WTC11 (cell line): ENCODE measurements at regions not wholly inside any gene's neighbourhood (a gene's known extent, or its start where the extent isn't known, plus 50 kb on each side); places are given as distances from the start of the nearest gene placed in this dataset.

ENCODE experiments used
- ATAC-seq: fragments of 200-7000 bp; cut with Tn5 transposase; 2 replicates; pipeline ENCODE4 v1.10.0; 2021; ENCODE audit warnings: mild to moderate bottlenecking, moderate library complexity
- CTCF ChIA-PET: fragments of 300-600 bp; sonication (Branson Sonifier 250); formaldehyde crosslinking; loops from one replicate; lab custom pipeline; 2021; ENCODE audit warnings: antibody characterized with exemption; lab: Charles Lee
- POLR2A ChIA-PET: fragments of 350-600 bp; sonication (Branson Sonifier 250); formaldehyde crosslinking; loops from one replicate; lab custom pipeline; 2021; ENCODE audit warnings: antibody characterized with exemption; lab: Charles Lee
- DNase-seq: peaks from one replicate; pipeline ENCODE4 v3.0.0; 2021; ENCODE audit warnings: low spot score
- H3K27ac Mint-ChIP-seq: 2 replicates; pipeline ENCODE4 v1.8.0; 2021; ENCODE audit warnings: mixed read lengths
- H3K27me3 Mint-ChIP-seq: 2 replicates; pipeline ENCODE4 v1.8.0; 2021; ENCODE audit warnings: low read depth, mild to moderate bottlenecking, moderate library complexity, mixed read lengths
- H3K36me3 Mint-ChIP-seq: 2 replicates; pipeline ENCODE4 v1.8.0; 2021; ENCODE audit warnings: mixed read lengths
- H3K4me1 Mint-ChIP-seq: 2 replicates; pipeline ENCODE4 v1.8.0; 2022; ENCODE audit warnings: mixed read lengths
- H3K4me3 Mint-ChIP-seq: 2 replicates; pipeline ENCODE4 v1.8.0; 2021; ENCODE audit warnings: mild to moderate bottlenecking, moderate library complexity, mixed read lengths
- H3K9me3 Mint-ChIP-seq: 2 replicates; pipeline ENCODE4 v1.8.0; 2021; ENCODE audit warnings: mixed read lengths
- ATF1 ChIP-seq: sonication (generic); formaldehyde crosslinking; IDR thresholded peaks from 2 replicates; pipeline ENCODE4 v1.8.1; 2023; ENCODE audit warnings: mild to moderate bottlenecking, moderate library complexity, missing genetic modification reagents
- CBFB ChIP-seq: sonication (generic); formaldehyde crosslinking; IDR thresholded peaks from 2 replicates; pipeline ENCODE4 v1.8.1; 2022; ENCODE audit warnings: mild to moderate bottlenecking, low read depth, missing genetic modification reagents
- CREB1 ChIP-seq: sonication (generic); formaldehyde crosslinking; IDR thresholded peaks from 2 replicates; pipeline ENCODE4 v1.8.0; 2023; ENCODE audit warnings: mild to moderate bottlenecking, missing genetic modification reagents
- ELF4 ChIP-seq: sonication (generic); formaldehyde crosslinking; IDR thresholded peaks from 2 replicates; pipeline ENCODE4 v1.8.1; 2022; ENCODE audit warnings: low read depth, mild to moderate bottlenecking, moderate library complexity, missing genetic modification reagents
- EMX1 ChIP-seq: fragments of 250-450 bp; sonication (Bioruptor Pico); IDR thresholded peaks from 2 replicates; pipeline ENCODE4 v1.8.0; 2021; ENCODE audit warnings: mild to moderate bottlenecking
- HMGA2 ChIP-seq: fragments of 250-450 bp; sonication (Bioruptor Pico); IDR thresholded peaks from 2 replicates; pipeline ENCODE4 v1.4.0; 2021; ENCODE audit warnings: mild to moderate bottlenecking, moderate library complexity
- JAZF1 ChIP-seq: fragments of 250-450 bp; sonication (Bioruptor Pico); IDR thresholded peaks from 2 replicates; pipeline ENCODE4 v1.9.0; 2021; ENCODE audit warnings: moderate library complexity, mild to moderate bottlenecking, inconsistent platforms
- NR2C2 ChIP-seq: sonication (generic); formaldehyde crosslinking; IDR thresholded peaks from 2 replicates; pipeline ENCODE4 v1.8.0; 2022; ENCODE audit warnings: mild to moderate bottlenecking, missing genetic modification reagents
- OVOL2 ChIP-seq: fragments of 250-450 bp; sonication (Bioruptor Pico); IDR thresholded peaks from 2 replicates; pipeline ENCODE4 v1.9.0; 2021; ENCODE audit warnings: mild to moderate bottlenecking, borderline replicate concordance
- RELA ChIP-seq: sonication (generic); formaldehyde crosslinking; IDR thresholded peaks from 2 replicates; pipeline ENCODE4 v1.8.1; 2022; ENCODE audit warnings: missing genetic modification reagents, mild to moderate bottlenecking, borderline replicate concordance
- RORB ChIP-seq: fragments of 250-450 bp; sonication (Bioruptor Pico); IDR thresholded peaks from 2 replicates; pipeline ENCODE4 v1.9.0; 2021; ENCODE audit warnings: mild to moderate bottlenecking
- SP1 ChIP-seq: sonication (generic); formaldehyde crosslinking; conservative IDR thresholded peaks from 2 replicates; pipeline ENCODE4 v1.8.1; 2022; ENCODE audit warnings: missing genetic modification reagents
- TP53 ChIP-seq: sonication (generic); formaldehyde crosslinking; IDR thresholded peaks from 2 replicates; pipeline ENCODE4 v1.8.1; 2023; ENCODE audit warnings: mild to moderate bottlenecking, missing genetic modification reagents
- ZBTB21 ChIP-seq: sonication (generic); formaldehyde crosslinking; IDR thresholded peaks from 2 replicates; pipeline ENCODE4 v1.8.1; 2023; ENCODE audit warnings: mild to moderate bottlenecking, missing genetic modification reagents, borderline replicate concordance
- ZNF121 ChIP-seq: sonication (generic); formaldehyde crosslinking; IDR thresholded peaks from 2 replicates; pipeline ENCODE4 v1.8.0; 2023; ENCODE audit warnings: missing genetic modification reagents
- ZNF138 ChIP-seq: sonication (generic); formaldehyde crosslinking; conservative IDR thresholded peaks from 2 replicates; pipeline ENCODE4 v1.8.1; 2022; ENCODE audit warnings: mild to moderate bottlenecking, moderate library complexity, missing genetic modification reagents
- ZNF219 ChIP-seq: sonication (generic); formaldehyde crosslinking; IDR thresholded peaks from 2 replicates; pipeline ENCODE4 v1.8.0; 2023; ENCODE audit warnings: missing genetic modification reagents, mild to moderate bottlenecking, borderline replicate concordance
- TF ChIP-seq, protein P1 (sequence below): sonication (generic); formaldehyde crosslinking; IDR thresholded peaks from 2 replicates; pipeline ENCODE4 v1.8.0; 2022; ENCODE audit warnings: mild to moderate bottlenecking, missing genetic modification reagents
- TF ChIP-seq, protein P2 (sequence below): sonication (generic); formaldehyde crosslinking; IDR thresholded peaks from 2 replicates; pipeline ENCODE4 v1.8.0; 2023; ENCODE audit warnings: missing genetic modification reagents
- TF ChIP-seq, protein P3 (sequence below): sonication (generic); formaldehyde crosslinking; conservative IDR thresholded peaks from 2 replicates; pipeline ENCODE4 v1.8.1; 2022; ENCODE audit warnings: mild to moderate bottlenecking, missing genetic modification reagents
- TF ChIP-seq, protein P4 (sequence below): sonication (generic); formaldehyde crosslinking; IDR thresholded peaks from 2 replicates; pipeline ENCODE4 v1.8.1; 2023; ENCODE audit warnings: mild to moderate bottlenecking, missing genetic modification reagents
- TF ChIP-seq, protein P5 (sequence below): sonication (generic); formaldehyde crosslinking; IDR thresholded peaks from 2 replicates; pipeline ENCODE4 v1.8.1; 2022; ENCODE audit warnings: missing genetic modification reagents, borderline replicate concordance
- TF ChIP-seq, protein P6 (sequence below): sonication (generic); formaldehyde crosslinking; IDR thresholded peaks from 2 replicates; pipeline ENCODE4 v1.8.1; 2023; ENCODE audit warnings: mild to moderate bottlenecking, missing genetic modification reagents, moderate library complexity

DNA sequence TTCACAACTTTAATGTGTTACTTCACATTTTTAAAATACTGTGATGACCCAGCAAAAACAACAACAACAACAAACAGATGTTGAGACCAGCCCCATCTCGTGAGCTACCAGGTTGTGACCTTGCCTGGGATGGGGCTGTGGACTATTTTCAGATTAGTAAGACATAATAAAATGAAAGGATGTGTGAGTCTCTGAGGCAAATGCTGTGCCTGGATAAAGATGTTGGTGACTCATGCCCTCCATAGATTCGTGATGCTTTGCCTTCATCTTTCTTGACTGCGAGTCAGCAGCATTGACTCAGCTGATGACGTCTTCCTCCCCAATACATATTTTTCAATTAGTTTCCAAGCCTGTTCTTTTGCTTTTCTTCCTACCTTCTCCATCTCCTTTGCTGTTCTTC is 453.0 kb upstream of the CFAP20DC start:
- ChIA-PET POLR2A (no interaction called here), CTCF (no interaction called here)
- TF ChIP-seq ZNF138 (CRISPR knock-in tag) (no peak), RELA (CRISPR knock-in tag) (no peak), JAZF1 (no peak)
- TF ChIP-seq, protein P1, sequence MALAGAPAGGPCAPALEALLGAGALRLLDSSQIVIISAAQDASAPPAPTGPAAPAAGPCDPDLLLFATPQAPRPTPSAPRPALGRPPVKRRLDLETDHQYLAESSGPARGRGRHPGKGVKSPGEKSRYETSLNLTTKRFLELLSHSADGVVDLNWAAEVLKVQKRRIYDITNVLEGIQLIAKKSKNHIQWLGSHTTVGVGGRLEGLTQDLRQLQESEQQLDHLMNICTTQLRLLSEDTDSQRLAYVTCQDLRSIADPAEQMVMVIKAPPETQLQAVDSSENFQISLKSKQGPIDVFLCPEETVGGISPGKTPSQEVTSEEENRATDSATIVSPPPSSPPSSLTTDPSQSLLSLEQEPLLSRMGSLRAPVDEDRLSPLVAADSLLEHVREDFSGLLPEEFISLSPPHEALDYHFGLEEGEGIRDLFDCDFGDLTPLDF (CRISPR knock-in tag) = no peak
- TF ChIP-seq, protein P2, sequence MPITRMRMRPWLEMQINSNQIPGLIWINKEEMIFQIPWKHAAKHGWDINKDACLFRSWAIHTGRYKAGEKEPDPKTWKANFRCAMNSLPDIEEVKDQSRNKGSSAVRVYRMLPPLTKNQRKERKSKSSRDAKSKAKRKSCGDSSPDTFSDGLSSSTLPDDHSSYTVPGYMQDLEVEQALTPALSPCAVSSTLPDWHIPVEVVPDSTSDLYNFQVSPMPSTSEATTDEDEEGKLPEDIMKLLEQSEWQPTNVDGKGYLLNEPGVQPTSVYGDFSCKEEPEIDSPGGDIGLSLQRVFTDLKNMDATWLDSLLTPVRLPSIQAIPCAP (CRISPR knock-in tag) = no peak
- Mint-ChIP-seq H3K9me3 (peaks cover 10% of the 10 kb centered on the region), H3K4me3 (no peak overlapping the region), H3K36me3 (no peaks in the 10 kb centered on the region; the same call in 1 of the 2 replicates), H3K27ac (no peak overlapping the region), H3K4me1 (peaks cover 11% of the 10 kb centered on the region), H3K27me3 (no peaks in the 10 kb centered on the region)
- ATAC-seq (no peak), DNase-seq (no peak)

DNA sequence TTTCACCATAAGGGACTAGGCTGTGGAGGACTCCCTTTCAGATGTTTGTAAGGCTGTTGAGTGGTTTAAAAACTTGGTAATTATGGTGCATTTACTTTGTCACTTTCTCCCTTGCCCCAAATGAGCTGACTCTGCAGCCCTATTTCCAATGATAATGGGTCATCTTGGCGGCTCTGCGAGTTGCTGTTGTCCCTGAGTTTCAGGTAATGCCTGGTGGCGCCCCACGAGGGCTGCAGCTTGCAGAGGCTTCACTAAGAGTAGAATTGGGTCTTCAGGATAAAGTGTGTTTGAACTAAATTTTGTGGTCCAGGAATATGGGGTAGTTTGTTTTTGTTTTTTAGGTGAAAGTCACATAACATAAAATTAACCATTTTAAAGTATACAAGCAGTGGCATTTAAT is 450.1 kb upstream of the CFAP20DC start:
- Mint-ChIP-seq H3K4me1 (no peaks in the 10 kb centered on the region), H3K36me3 (no peaks in the 10 kb centered on the region; the same call in 1 of the 2 replicates), H3K27ac (no peak overlapping the region), H3K9me3 (peaks cover 10% of the 10 kb centered on the region), H3K4me3 (no peak overlapping the region), H3K27me3 (no peaks in the 10 kb centered on the region)
- DNase-seq (peak; percentile 20), ATAC-seq (no peak)
- POLR2A ChIA-PET = no interaction called here
- CTCF ChIA-PET = interaction anchor here (1.0 kb wide), 1 partner anchor 357 kb away, joined by 3 read pairs; no protein-coding TSS in a partner anchor
- TF ChIP-seq ELF4 (CRISPR knock-in tag) (no peak), EMX1 (CRISPR knock-in tag) (no peak), ATF1 (CRISPR knock-in tag) (no peak), ZNF121 (CRISPR knock-in tag) (no peak), TP53 (CRISPR knock-in tag) (no peak), ZBTB21 (no peak), OVOL2 (no peak), NR2C2 (CRISPR knock-in tag) (no peak), HMGA2 (no peak), RORB (no peak)
- TF ChIP-seq, protein P1 (CRISPR knock-in tag) = no peak
- TF ChIP-seq, protein P3, sequence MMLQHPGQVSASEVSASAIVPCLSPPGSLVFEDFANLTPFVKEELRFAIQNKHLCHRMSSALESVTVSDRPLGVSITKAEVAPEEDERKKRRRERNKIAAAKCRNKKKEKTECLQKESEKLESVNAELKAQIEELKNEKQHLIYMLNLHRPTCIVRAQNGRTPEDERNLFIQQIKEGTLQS = no peak
- TF ChIP-seq, protein P4, sequence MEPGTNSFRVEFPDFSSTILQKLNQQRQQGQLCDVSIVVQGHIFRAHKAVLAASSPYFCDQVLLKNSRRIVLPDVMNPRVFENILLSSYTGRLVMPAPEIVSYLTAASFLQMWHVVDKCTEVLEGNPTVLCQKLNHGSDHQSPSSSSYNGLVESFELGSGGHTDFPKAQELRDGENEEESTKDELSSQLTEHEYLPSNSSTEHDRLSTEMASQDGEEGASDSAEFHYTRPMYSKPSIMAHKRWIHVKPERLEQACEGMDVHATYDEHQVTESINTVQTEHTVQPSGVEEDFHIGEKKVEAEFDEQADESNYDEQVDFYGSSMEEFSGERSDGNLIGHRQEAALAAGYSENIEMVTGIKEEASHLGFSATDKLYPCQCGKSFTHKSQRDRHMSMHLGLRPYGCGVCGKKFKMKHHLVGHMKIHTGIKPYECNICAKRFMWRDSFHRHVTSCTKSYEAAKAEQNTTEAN (CRISPR knock-in tag) = no peak

DNA sequence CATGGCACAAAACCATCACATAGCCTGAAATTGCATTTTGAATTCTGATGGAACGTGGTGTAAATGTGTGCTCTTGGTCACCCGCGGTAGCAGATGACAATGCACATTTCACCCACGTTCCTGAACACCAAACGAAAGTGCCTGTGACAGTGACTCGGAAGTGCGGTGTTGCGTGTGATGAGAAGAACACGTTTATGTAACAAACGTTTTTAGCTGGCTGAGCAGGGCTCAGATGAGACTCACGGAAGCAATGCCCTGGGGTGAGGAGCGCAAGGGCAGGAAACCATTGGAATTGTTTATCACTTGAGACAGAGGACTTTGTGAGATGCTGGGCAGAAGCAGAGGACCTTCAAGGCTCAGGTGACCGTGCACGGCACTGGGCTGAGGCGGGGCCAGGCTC is 449.2 kb upstream of the CFAP20DC start:
- no peak overlapping the region for H3K4me3 Mint-ChIP-seq
- no peaks in the 10 kb centered on the region for H3K27me3 Mint-ChIP-seq
- H3K9me3 Mint-ChIP-seq = peaks cover 8% of the 10 kb centered on the region
- H3K27ac Mint-ChIP-seq = no peak overlapping the region
- ChIA-PET POLR2A (no interaction called here), CTCF (no interaction called here)
- TF ChIP-seq EMX1 (CRISPR knock-in tag) = no peak
- TF ChIP-seq CBFB = no peak
- TF ChIP-seq ZBTB21 = no peak
- TF ChIP-seq ZNF138 (CRISPR knock-in tag) = no peak
- no peak for TF ChIP-seq ZNF219 (CRISPR knock-in tag)
- TF ChIP-seq SP1 (CRISPR knock-in tag) = no peak
- no peak for TF ChIP-seq CREB1 (CRISPR knock-in tag)
- TF ChIP-seq, protein P5, sequence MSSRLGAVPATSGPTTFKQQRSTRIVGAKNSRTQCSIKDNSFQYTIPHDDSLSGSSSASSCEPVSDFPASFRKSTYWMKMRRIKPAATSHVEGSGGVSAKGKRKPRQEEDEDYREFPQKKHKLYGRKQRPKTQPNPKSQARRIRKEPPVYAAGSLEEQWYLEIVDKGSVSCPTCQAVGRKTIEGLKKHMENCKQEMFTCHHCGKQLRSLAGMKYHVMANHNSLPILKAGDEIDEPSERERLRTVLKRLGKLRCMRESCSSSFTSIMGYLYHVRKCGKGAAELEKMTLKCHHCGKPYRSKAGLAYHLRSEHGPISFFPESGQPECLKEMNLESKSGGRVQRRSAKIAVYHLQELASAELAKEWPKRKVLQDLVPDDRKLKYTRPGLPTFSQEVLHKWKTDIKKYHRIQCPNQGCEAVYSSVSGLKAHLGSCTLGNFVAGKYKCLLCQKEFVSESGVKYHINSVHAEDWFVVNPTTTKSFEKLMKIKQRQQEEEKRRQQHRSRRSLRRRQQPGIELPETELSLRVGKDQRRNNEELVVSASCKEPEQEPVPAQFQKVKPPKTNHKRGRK (CRISPR knock-in tag) = no peak
- TF ChIP-seq, protein P6, sequence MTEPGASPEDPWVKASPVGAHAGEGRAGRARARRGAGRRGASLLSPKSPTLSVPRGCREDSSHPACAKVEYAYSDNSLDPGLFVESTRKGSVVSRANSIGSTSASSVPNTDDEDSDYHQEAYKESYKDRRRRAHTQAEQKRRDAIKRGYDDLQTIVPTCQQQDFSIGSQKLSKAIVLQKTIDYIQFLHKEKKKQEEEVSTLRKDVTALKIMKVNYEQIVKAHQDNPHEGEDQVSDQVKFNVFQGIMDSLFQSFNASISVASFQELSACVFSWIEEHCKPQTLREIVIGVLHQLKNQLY (CRISPR knock-in tag) = no peak
- H3K36me3 Mint-ChIP-seq = no peaks in the 10 kb centered on the region; the same call in 1 of the 2 replicates
- DNase-seq (no peak), ATAC-seq (no peak)
- no peaks in the 10 kb centered on the region for H3K4me1 Mint-ChIP-seq
